Neuronal stem cell (in vitro differentiated cells): ENCODE measurements at regions not wholly inside any gene's neighbourhood (a gene's known extent, or its start where the extent isn't known, plus 50 kb on each side); places are given as distances from the start of the nearest gene placed in this dataset.

Source experiments
- DNase-seq: peaks from one replicate; pipeline ENCODE4 v3.0.0-alpha.2; 2013; ENCODE audit warnings: low spot score
- H2AFZ ChIP-seq: one replicate; pipeline ENCODE4 v1.6.1; 2013; ENCODE audit warnings: mild to moderate bottlenecking, low read length, inconsistent platforms
- H2AK5ac ChIP-seq: 2 replicates; pipeline ENCODE4 v1.6.1; 2013; ENCODE audit warnings: low read depth, mild to moderate bottlenecking, inconsistent platforms, low read length, moderate library complexity, mixed read lengths
- H2BK120ac ChIP-seq: 2 replicates; pipeline ENCODE4 v1.6.1; 2013; ENCODE audit warnings: low read depth, mild to moderate bottlenecking, inconsistent platforms, low read length, moderate library complexity, mixed read lengths
- H2BK12ac ChIP-seq: one replicate; pipeline ENCODE4 v1.6.1; 2013; ENCODE audit warnings: low read length, inconsistent platforms
- H2BK15ac ChIP-seq: 2 replicates; pipeline ENCODE4 v1.6.1; 2013; ENCODE audit warnings: mild to moderate bottlenecking, low read length, inconsistent platforms, mixed read lengths
- H2BK5ac ChIP-seq: one replicate; pipeline ENCODE4 v1.6.1; 2013; ENCODE audit warnings: inconsistent platforms, mild to moderate bottlenecking, low read length, moderate library complexity
- H3K14ac ChIP-seq: one replicate; pipeline ENCODE4 v1.6.1; 2013; ENCODE audit warnings: low read length, inconsistent platforms
- H3K18ac ChIP-seq: 2 replicates; pipeline ENCODE4 v1.6.1; 2013; ENCODE audit warnings: low read length, inconsistent platforms
- H3K23ac ChIP-seq: 2 replicates; pipeline ENCODE4 v1.6.1; 2013; ENCODE audit warnings: low read depth, mild to moderate bottlenecking, mixed read lengths, low read length, inconsistent platforms; ENCODE audit not compliant: poor library complexity
- H3K27ac ChIP-seq: replicated peaks from 3 replicates; pipeline ENCODE4 v1.5.1; 2013; ENCODE audit warnings: low read length, inconsistent platforms
- H3K27me3 ChIP-seq, 3 experiments: 2 replicates each; pipeline ENCODE4 v1.6.1; 2013; ENCODE audit warnings: low read length in 3 of 3, mild to moderate bottlenecking in 2 of 3, inconsistent platforms in 1 of 3, low read depth in 1 of 3, mixed read lengths in 1 of 3, moderate library complexity in 1 of 3; ENCODE audit not compliant: control insufficient read depth in 3 of 3, insufficient read depth in 3 of 3
- H3K36me3 ChIP-seq, 2 donors: replicated peaks in 1 of 2; 2 replicates each; pipeline ENCODE4 v1.6.1; 2013; ENCODE audit warnings: low read length in 2 of 2; ENCODE audit not compliant: control insufficient read depth in 2 of 2, insufficient read depth in 2 of 2
- H3K4ac ChIP-seq: 2 replicates; pipeline ENCODE4 v1.6.1; 2013; ENCODE audit warnings: inconsistent platforms, mild to moderate bottlenecking, low read length, moderate library complexity
- H3K4me1 ChIP-seq, 2 donors: 1 replicate in 1 of 2; 2 replicates in 1 of 2; pipeline ENCODE4 v1.6.1; 2013; ENCODE audit warnings: low read length in 2 of 2, low read depth in 1 of 2; ENCODE audit not compliant: control insufficient read depth in 2 of 2, insufficient read depth in 1 of 2
- H3K4me2 ChIP-seq: one replicate; pipeline ENCODE4 v1.6.1; 2013; ENCODE audit warnings: mild to moderate bottlenecking, low read length, inconsistent platforms; ENCODE audit not compliant: insufficient read depth, poor library complexity, severe bottlenecking
- H3K4me3 ChIP-seq, 2 donors: 2 replicates each; pipeline ENCODE4 v1.5.1; 2013; ENCODE audit warnings: low read length in 2 of 2, mild to moderate bottlenecking in 2 of 2, inconsistent platforms in 1 of 2, moderate library complexity in 1 of 2
- H3K79me1 ChIP-seq: one replicate; pipeline ENCODE4 v1.6.1; 2013; ENCODE audit warnings: low read depth, mild to moderate bottlenecking, inconsistent platforms, low read length, moderate library complexity
- H3K9ac ChIP-seq: one replicate; pipeline ENCODE4 v1.6.1; 2013; ENCODE audit warnings: mild to moderate bottlenecking, low read depth, low read length, inconsistent platforms; ENCODE audit not compliant: poor library complexity
- H3K9me3 ChIP-seq, 2 donors: replicated peaks in 1 of 2; 2 replicates each; pipeline versions ENCODE3 to v1.6.1; 2013; ENCODE audit warnings: low read length in 2 of 2, mild to moderate bottlenecking in 2 of 2, inconsistent platforms in 1 of 2, low read depth in 1 of 2, mixed read lengths in 1 of 2, moderate library complexity in 1 of 2; ENCODE audit not compliant: control insufficient read depth in 2 of 2, insufficient read depth in 1 of 2
- H4K8ac ChIP-seq: one replicate; pipeline ENCODE4 v1.6.1; 2013; ENCODE audit warnings: low read depth, mild to moderate bottlenecking, inconsistent platforms, low read length, moderate library complexity
- H4K91ac ChIP-seq: one replicate; pipeline ENCODE4 v1.6.1; 2013; ENCODE audit warnings: low read length, low read depth, mild to moderate bottlenecking, inconsistent platforms; ENCODE audit not compliant: poor library complexity
- WGBS, 2 donors: extraction: QIAGEN DNeasy Blood & Tissue Kit; methylation state at CpG; one replicate each; pipeline ENCODE4 v1.1.7; 2013; ENCODE audit warnings: missing lambda C conversion rate in 2 of 2, mixed read lengths in 1 of 2; ENCODE audit not compliant: insufficient read length in 2 of 2, insufficient replicate concordance in 1 of 2; ENCODE audit errors: extremely low coverage in 2 of 2; 5-methylcytosine and 5-hydroxymethylcytosine counted together

DNA sequence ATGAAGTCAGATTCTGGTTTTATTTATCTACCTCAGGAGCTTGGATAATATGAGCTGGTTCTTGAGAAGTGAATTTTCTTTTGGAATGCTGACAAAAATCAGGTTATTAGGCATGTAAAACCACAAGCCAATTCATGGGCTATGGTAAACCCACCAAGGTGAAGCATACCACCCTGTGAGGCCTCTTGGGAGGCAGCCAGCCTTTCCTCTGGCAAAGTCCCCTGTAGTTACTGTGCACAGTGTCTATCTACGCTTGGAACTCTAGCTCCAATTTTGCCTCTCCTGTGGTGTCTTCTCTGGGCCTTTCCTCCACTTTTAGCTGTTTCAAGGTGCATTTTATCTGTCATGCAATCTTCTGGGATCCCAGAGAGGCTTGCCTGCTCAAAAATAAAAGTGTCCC is 242.7 kb upstream of the ZSWIM2 start:
- Histone ChIP-seq H3K18ac (no peak overlapping the region), H3K4me1 (no peaks in the 10 kb centered on the region), H3K14ac (no peak overlapping the region), H2BK120ac (no peak overlapping the region), H2BK15ac (no peak overlapping the region), H4K91ac (no peak overlapping the region), H3K27me3 (no peaks in the 10 kb centered on the region), H3K9ac (no peak overlapping the region), H2AK5ac (no peak overlapping the region), H3K36me3 (no peaks in the 10 kb centered on the region), H3K9me3 (no peaks in the 10 kb centered on the region), H3K27ac (no peak overlapping the region), H2BK12ac (no peak overlapping the region), H2BK5ac (no peak overlapping the region), H3K23ac (no peak overlapping the region), H2AFZ (no peak overlapping the region), H4K8ac (no peak overlapping the region), H3K79me1 (no peaks in the 10 kb centered on the region), H3K4me2 (no peak overlapping the region), H3K4me3 (no peak overlapping the region), H3K4ac (no peak overlapping the region)
- no CpG with 5 or more reads among the region's 1 CpG for WGBS, 2 donors
- no peak for DNase-seq

DNA sequence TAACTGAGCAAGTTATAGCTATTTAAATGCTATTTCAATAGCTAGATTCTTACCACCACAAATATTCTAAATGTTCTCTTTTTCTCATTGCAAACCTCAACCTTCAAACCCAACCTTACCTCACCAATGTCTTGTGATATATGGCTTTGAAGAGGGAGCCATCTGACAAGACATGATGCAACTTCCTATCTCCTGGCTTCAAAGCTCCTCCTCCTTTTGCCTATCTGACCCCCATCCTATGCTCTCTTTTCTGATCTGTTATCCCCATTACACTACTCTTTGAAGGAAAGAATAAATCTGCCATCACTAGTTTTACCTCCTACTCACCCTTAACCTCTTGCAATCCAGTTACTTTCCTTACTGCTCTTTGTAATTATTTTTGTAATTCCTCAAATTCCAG is 235.6 kb upstream of the ZSWIM2 start:
- Histone ChIP-seq H3K79me1 (no peaks in the 10 kb centered on the region), H3K9ac (no peak overlapping the region), H3K18ac (no peak overlapping the region), H2BK5ac (no peak overlapping the region), H3K4me2 (no peak overlapping the region), H3K27me3 (no peaks in the 10 kb centered on the region), H3K23ac (no peak overlapping the region), H2BK15ac (no peak overlapping the region), H3K4me1 (peaks cover 0 to 2% of the 10 kb centered on the region in 2 donors), H3K14ac (no peak overlapping the region), H2BK12ac (no peak overlapping the region), H3K4me3 (no peak overlapping the region), H2AFZ (no peak overlapping the region), H3K9me3 (no peaks in the 10 kb centered on the region), H2BK120ac (no peak overlapping the region), H3K27ac (no peak overlapping the region), H4K91ac (no peak overlapping the region), H3K36me3 (no peaks in the 10 kb centered on the region), H4K8ac (no peak overlapping the region), H3K4ac (no peak overlapping the region), H2AK5ac (no peak overlapping the region)
- DNase-seq = no peak

DNA sequence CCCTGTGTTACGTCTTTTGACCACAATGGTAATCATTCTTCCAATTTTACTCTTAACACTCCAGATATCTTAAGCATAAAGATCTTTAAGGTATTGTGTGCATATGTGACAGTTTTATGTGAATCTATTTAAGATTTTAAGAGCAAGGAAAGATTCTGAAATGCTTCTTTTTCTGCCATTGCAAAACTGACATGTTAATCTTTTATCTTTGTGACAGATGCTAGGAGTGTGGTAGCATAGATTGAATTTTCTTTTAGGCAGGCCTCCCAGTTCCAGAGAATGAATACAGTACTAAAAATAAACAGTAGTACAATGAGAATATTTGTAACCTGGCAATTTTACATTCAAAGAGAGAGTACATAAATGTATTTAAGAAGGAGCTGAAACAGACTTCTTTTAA is 232.5 kb upstream of the ZSWIM2 start:
- Histone ChIP-seq H3K79me1 (no peaks in the 10 kb centered on the region), H3K23ac (no peak overlapping the region), H3K4ac (no peak overlapping the region), H3K18ac (no peak overlapping the region), H3K9ac (no peak overlapping the region), H3K4me3 (no peak overlapping the region), H4K8ac (no peak overlapping the region), H2AFZ (no peak overlapping the region), H3K4me1 (peaks cover 0 to 2% of the 10 kb centered on the region in 2 donors), H4K91ac (no peak overlapping the region), H2BK15ac (no peak overlapping the region), H3K14ac (no peak overlapping the region), H2BK120ac (no peak overlapping the region), H2AK5ac (no peak overlapping the region), H2BK5ac (no peak overlapping the region), H3K9me3 (no peaks in the 10 kb centered on the region), H3K27me3 (no peaks in the 10 kb centered on the region), H3K27ac (no peak overlapping the region), H3K4me2 (no peak overlapping the region), H3K36me3 (no peaks in the 10 kb centered on the region), H2BK12ac (no peak overlapping the region)
- no peak for DNase-seq
- no CpG with 5 or more reads among the region's 1 CpG for WGBS, 2 donors

DNA sequence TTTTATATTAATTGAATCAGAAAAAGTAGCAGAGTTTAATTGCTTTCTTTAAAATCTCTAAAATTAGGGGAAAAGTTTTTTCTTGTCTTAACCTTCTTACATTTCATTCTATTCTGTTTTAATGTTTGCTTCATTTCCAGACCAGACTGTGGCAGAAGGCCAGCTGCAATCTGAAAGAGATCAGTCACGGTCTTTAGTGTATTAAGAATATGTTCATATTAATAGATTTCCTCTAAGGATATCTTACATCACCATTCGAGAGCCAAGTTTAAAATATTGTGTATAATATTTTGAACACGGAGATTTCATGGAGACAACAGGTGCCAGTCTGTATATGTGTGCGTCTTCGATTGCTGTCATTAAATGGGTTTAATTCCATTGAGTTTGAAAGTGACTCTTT is 230.9 kb upstream of the ZSWIM2 start:
- DNase-seq = no peak
- Histone ChIP-seq H3K23ac (no peak overlapping the region), H3K4me3 (no peak overlapping the region), H3K14ac (no peak overlapping the region), H3K4me2 (no peak overlapping the region), H3K4ac (no peak overlapping the region), H2BK120ac (no peak overlapping the region), H3K9me3 (peaks cover 0 to 2% of the 10 kb centered on the region in 2 donors), H3K27ac (no peak overlapping the region), H3K9ac (no peak overlapping the region), H2BK12ac (no peak overlapping the region), H2AFZ (no peak overlapping the region), H4K8ac (no peak overlapping the region), H3K27me3 (no peaks in the 10 kb centered on the region), H4K91ac (no peak overlapping the region), H2BK15ac (no peak overlapping the region), H3K18ac (no peak overlapping the region), H3K36me3 (no peaks in the 10 kb centered on the region), H3K4me1 (peaks cover 0 to 2% of the 10 kb centered on the region in 2 donors), H3K79me1 (no peaks in the 10 kb centered on the region), H2BK5ac (no peak overlapping the region), H2AK5ac (no peak overlapping the region)
- no CpG with 5 or more reads among the region's 5 CpGs for WGBS, 2 donors
